NOMO-1 (cell line): ENCODE measurements at regions not wholly inside any gene's neighbourhood (a gene's known extent, or its start where the extent isn't known, plus 50 kb on each side); places are given as distances from the start of the nearest gene placed in this dataset.

Source experiments
- DNase-seq, 2 experiments: peaks; one replicate each; lab custom pipeline; 2025; ENCODE audit not compliant: unreplicated experiment in 2 of 2; lab: John Stamatoyannopoulos, UW

DNA sequence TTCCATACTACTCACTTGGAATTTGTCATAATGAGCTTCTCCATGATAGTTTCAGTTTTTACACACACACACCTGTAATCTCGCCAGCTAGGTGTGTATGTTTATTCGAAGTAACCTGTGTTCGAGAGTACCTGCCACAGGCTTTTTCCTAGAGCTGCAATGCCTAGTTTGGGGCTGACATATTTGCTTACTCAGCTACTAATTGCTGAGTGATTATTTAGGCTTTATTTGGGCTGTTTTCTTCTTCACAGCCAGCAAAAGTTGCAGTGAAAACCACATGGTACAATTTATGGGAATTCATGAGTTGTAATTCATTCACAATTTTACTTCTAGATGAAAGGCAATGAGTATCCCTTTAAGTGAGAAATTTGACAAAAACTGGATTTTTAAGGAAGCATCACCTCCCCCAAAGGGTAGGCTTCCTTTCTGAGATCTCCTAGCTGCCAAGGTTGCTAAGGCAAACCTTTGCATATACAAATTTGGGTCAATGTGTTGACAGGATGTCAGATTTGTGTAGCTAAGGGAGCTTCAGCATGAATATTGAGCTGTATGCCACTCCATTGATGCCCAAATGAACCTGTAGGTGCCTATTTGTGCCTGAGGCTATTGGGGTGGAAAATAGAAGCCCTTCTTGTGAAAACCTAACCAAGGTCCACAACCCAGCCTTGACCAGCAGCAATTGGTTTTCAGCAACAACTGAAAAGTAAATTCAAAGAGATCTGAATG is 108.7 kb upstream of the OTX2 start:
- DNase-seq, result no peak

DNA sequence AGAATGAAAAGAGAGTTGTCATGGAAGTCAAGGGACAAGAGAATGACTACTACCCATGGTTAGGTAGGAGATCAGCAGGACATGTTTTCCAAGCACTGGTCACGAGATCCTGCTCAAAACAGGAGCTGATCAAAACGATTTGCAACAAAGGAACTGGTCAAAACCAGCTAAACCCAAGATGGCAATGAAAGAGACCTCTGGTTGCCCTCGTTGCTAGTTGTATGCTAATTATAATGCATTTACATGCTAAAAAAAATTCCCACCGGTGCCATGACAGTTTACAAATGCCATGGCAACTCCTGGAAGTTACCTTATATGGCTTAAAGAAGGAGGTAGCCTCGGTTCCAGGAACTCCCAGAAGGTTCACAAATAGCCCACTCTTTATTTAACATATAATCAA is 95.0 kb upstream of the OTX2 start:
- DNase-seq, result no peak

DNA sequence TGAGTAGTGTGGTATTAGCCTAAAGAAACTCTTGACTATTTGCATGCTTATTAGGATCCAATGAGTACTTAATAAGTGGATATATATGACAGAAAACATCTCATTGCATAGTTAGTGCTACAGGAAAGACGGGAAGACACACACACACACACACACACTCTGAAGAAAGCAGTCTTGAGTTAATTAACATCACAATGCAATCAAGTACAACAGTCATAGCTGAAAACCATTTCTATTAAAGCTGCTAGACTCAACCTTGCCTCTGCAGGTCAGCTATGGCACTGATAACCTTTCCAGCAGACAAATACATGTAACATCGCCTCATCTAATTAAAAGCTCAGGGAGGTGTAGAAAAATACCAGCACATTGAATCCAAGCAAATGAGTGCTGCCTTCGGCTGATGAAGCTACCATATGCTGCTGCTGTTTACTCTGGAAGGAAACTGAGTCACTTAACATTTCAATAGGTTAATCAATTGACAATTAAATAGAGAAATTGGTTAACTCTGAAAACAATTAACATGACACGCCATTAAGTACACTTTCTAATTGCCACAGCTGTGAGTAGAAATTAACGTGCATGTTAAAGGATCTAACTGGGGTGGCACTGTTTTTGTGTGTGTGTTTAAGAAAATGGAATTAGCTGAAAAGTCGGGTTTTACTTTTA is 93.2 kb upstream of the OTX2 start:
- no peak for DNase-seq

DNA sequence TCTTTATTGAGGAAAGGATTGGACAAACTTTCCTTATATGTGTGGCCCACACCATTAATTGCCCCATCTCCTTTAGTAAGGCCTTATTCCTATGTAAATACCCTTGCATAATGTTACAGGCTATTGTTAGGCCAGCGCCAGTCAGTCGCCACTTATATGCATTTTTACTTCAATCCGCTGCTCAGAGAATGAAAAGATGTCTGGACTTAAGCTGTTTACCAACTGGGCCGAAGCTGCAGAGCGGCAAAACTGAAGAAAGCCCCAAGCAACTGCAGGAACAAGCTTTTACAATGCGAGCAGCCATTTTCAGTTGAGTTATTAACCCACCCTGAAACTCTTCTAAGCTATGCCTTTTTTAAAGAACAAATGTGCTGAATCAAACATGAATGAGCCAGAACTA is 92.1 kb upstream of the OTX2 start:
- DNase-seq, result no peak

DNA sequence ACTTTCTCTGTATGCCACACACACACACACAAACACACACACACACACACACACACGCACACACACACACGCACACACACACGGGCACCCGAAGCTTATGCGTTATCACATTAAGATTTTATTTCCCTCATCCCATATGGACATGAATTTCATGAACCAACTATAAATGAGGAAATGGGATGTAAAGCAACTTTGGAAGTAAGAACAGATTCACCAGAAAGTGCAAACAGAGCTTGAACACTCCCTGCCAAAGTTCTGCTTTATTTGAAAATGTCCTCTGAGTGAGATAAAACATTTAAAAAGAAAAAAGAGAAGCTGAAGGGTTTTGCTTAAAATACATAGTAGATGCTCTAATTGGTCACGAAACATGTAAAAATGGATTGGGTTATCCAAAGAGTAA is 90.4 kb upstream of the OTX2 start:
- peak; percentile 27 to 66 for DNase-seq

DNA sequence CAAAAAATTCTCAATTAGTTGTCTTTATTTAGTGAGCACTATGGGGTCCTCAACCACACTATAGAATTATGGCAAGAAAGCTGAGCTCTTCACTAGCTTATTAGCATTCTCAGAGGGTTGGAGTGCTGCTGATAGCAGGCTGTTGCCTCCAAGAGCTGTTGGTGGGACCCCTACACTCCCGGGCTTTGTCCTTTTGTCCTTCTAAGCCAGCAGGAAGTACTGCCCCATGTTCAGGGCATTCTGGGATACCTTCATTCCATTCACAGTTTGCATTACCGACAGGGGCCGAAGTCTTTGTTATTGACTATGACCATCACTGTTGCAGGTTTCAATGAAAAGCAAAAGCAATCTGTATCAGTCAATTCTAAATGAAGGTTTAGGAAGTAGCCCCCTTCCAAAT is 89.5 kb upstream of the OTX2 start:
- DNase-seq, result no peak

DNA sequence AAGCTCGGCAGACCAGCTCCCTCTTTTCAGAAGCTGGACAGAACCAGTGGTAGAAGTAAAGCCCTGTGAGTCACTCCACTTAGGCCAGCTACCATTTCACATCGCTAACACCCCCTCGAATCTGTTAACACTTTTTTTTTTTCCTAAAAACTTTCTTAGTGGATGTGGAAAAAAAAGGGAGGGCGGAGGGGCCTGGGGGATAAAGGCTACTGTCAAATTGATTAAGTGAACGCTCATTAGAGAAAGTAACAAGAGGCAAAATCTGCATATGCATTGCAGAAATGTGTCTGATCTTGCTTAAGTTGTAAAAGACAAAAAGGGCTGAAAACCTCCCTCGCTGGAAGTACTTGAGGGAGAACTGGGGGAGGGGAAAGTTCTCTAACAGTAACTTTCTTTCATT is 86.6 kb upstream of the OTX2 start:
- peak; percentile 44 to 50 for DNase-seq

DNA sequence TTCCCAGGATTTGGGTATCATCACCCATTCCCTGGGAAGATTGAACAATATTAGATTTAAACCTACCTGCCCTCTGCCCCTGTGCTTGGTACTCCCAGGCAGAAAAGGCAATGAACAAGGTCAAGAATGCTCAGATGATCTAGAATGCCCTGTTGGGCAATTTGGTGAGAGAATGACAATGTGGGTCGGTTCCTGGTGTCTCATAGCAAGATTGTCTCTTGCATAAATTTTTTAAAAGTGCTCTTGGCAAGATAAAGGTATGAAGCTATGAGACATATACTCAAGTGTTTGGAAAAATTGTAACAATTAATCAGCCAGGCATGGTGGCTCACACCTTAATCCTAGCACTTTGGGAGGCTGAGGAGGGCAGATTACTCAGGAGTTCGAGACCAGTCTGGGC is 86.0 kb upstream of the OTX2 start:
- DNase-seq, result no peak

DNA sequence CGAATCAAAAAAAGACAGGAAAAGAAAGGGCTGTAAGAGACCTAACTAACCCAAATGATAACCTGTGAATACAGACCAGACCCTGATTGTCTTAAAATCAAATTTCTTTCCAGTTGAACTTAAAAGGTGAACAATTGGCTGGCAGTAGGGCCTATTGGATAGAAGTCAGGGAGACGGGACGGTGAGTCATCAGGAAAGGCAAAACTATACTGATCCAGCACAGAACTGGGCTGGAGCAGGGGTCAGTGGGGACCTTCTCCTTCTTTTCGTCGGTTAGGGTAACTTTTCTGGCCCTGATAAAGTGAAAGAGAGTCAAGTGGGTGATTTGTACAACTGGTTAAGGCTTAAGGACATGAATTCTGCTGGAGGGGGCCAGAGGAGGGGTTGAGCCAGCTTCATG is 84.9 kb upstream of the OTX2 start:
- DNase-seq, result no peak

DNA sequence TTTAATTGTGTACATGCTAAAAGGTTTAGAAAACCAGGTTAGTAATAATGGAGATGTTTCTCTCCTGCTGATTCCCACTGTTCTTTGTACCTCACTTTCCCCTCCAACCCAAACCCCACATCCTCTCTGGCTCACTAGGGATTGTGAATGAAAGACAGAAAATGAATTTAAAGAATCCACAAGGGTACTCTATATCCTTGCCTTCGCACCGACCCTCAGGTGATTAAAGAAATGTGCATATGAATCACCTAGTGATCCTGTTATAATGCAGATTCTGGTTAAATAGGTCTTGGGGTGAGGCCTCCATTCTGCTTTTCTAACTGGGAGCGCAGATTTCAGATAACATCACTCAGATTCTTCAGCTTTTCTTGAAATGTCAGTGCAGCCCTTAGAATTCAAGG is 84.3 kb upstream of the OTX2 start:
- DNase-seq, result no peak

DNA sequence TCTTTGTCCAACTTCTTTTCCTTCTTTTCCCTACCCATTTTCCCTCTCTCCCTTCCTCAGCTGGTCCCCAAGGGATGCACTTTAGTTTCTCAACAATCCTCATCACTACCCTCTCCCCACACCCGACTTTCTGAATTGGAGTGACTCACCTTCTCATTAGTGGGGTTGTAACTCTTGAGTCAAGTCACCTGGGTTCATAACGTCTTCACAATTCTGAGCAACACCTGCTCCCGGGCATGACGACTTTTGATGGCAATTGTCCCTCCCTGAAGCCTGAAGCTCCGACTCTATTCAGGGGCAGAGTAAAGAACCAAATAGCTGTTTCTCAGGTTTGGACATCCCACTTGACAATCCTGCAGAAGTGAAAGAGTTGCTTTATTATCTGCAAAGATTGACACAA is 82.7 kb upstream of the OTX2 start:
- DNase-seq, result peak in 1 of 2 experiments; percentile 5

DNA sequence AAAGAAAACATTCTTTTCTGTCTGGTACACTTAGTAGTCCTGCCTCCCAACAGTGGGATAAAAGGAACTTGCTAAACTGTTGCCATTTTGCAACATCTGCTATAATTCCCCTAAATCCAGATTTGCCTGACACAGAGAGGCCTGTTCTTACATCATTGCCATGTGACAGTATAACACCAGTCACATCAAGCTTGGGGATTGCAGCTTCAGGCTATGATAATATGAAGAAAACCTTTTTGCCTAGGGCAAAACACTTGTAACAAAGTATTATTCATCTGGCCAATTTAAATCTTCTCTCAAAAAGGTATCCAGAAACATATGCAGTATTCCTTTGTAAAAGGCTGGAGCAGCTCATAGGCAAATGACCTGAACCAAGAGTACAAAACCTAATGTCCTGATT is 80.9 kb upstream of the OTX2 start:
- peak; percentile 19 to 43 for DNase-seq

DNA sequence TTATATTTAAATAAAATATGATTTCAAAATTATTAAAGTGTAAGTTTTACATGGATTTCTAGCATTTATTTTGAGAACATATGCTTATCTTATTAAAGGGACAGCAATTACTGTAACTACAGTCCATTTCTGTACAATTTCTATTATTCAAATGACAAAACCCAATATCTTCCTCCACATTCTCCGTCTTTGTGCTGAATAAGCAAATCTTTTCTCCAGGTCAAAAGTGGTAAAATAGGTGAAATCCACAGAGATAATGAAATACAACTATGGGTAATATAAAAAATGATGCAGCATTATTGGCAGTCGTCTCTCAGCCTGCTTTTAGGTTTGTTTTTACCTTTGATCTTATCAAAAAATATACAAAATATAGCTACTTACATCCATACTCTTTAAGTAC is 79.4 kb upstream of the OTX2 start:
- DNase-seq, result no peak

DNA sequence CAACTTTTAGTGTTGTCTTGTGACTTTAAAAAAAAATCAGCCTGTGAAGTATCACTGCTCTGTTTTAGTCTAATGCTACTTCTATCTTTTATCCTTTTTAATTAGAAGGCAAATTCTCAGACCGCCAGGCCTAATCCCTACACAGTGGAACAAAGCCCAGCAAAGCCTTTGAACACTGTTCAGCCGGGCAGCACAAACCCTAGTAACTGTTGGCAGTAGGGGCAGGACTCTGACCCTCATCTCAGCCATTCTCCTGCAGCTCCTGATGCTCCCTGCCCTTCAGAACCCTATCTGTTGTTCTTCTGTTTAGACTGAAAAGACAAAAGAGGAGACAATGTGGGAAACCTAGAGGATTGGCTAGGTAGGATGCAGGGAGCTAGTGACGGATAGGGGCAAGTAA is 78.0 kb upstream of the OTX2 start:
- DNase-seq, result no peak

DNA sequence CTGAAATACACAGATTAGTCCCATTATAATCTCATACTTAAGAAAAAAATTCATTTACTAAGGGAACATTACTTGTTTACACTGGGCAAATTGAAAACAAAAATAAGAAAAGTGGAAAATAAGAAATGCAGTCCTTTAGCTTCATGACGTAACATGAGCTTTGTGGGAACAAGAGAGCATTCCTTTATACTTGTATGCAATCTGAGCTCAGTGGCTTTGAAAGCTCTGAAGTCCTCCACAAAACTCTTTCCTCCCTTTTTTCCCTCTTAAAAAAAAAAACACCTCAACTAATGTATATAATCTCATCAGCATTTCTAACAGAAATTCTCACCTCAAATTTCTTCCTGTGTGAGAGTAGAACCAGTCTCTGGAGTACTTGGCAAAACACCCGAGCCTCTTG is 76.9 kb upstream of the OTX2 start:
- DNase-seq, result no peak

DNA sequence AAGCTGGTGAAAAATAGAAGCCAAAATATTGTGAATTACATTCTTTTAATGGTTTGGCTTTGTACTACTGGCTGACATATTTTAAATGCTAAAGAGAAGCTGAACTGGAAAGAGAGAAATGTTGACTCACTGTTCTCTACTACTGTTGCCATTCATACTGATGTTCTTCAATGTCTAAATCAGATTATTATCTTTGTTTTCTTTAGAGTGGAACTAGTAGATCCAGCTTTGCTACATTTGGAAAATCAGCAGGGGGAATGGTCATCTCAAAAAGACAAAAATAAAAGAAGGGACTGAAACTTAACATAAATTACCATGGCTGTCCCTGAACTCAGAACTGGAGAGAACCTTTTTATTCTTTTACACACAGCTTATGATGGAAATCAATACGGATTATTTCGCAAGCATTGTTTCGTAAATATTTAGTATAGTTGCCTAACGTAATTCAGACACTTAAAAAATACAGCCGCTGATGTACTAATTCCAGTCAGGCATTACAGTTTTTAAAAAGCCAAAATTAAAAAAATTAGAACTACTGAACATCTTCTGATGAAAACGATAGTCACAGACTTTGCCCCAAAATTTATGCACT is 76.3 kb upstream of the OTX2 start:
- DNase-seq, result peak in 1 of 2 experiments; percentile 58

DNA sequence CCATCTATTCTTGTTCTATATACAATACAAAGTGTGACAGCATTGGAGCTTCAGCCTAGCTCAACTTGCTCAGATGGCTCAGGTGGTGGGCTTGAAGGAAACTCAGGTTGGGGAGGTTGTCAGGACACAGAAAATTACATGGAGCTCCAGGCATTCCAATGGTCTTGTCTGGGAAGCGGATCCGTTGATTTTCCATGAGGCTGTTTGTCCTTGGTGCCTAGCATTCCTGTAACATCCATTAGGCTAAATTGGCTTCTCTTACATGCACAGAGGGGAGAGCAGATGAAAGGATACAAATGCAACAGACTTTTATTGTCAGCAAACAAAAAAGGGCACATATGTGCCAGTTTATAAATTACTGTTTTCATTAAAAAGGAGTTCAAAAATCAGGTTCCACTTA is 75.5 kb upstream of the OTX2 start:
- peak in 1 of 2 experiments; percentile 33 for DNase-seq

DNA sequence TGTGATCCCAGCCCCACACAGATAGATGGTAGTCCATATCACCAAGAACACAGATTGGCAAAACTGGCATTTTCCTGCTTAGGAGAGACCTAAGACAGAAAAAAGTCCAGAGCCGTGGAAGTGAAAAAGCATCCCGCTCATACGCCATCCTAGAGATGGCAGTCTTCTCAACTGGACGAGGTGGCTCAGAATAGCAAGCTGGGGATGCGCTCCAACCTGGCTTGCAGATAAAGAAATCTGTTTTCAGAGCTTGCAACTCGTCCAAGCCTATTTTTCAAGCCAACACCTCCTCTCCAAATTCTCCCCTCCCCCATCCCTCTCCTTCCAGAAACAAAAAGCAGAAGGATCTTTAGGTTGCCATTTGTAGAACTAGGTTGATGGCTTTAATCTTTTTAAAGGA is 74.3 kb upstream of the OTX2 start:
- DNase-seq, result no peak

DNA sequence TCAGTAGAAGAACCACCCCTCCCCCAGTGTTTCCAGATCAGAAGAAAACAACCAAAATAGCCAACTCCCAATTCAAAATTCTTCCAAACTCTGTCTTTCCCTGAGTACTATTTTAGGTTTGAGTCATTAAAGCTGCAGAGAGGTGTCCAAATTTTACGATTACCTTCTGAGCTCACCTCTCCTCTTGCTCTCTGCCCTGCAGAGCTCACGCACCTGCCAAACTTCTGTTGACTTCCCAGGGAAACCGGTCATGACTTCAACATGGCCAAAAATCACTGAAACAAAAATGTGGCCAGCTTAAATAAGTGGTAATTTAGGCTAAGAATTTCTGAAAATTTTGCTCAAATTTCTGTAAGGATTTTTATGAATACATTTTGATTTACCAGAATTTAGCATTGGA is 70.9 kb upstream of the OTX2 start:
- DNase-seq, result no peak

DNA sequence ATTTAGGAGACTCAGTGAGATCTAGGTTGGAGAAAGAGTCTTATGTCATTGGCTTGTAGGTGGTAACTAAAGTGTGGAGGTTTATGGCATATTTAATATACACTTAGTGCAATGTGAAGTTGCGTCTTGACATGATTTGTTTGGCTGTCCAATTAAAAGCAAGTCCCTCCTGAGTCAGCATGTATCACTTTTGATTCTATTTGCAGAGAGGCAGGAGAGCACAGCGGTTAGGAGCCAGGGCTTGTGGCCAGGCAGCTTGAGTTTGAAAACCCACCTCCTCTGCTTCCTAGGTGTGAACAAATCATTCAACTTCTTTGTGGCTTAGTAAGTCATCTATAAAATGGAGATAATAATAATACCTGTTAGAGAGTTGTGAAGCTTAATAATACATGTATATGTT is 68.5 kb upstream of the OTX2 start:
- DNase-seq, result no peak

DNA sequence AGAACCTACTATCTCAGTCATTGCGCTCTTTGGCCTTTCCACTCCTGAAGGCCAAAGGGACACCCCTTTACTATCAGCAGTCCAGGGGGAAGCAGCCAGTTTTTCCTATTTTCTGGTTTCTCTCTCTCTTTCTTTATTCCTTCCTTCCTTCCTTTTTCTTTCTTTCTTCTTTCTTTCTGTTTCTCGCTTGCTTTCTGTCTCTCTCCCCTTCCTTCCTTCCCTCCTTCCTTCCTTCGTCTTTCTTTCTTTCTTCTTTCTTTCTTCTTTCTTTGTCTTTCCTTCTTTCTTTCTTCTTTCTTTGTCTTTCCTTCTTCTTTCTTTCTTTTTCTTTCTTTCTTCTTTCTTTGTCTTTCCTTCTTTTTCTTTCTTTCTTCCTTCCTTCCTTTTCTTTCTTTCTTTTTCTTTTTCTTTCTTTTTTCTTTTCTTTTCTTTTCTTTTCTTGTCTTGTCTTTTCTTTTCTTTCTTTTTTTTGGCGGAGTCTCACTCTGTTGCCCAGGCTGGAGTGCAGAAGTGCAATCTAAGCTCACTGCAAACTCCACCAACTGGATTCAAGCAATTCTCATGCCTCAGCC is 64.9 kb upstream of the OTX2 start:
- DNase-seq, result no peak

DNA sequence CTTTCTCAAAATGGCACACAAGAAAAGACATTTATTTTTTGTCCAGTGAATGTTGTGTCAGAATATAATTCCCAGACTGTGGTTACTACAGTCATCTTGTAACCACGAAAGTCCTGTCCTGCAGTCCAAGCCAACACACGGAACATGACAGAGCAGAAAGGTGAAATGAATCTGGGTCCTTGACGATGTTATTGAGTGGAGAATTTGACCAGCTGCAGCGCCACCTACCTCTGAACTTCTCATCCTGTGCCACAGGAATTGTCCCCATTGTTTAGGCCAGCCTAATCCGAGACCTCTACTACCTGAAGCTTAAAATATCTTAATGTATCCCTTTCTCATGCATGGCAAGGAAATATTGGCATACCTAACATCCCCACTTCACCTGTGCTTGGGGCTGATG is 64.1 kb upstream of the OTX2 start:
- no peak for DNase-seq
